ENCODE measurements at regions not wholly inside any gene's neighbourhood (a gene's known extent, or its start where the extent isn't known, plus 50 kb on each side); places are given as distances from the start of the nearest gene placed in this dataset.

- no peak for TF ChIP-seq POLR2A (IDR thresholded peaks at IDR 0.05; ENCODE audit: low read depth, low read length)
- no peak for TF ChIP-seq SPI1 (IDR thresholded peaks at IDR 0.05; ENCODE audit: low read depth, low read length)
- TF ChIP-seq POLR2AphosphoS5 (IDR thresholded peaks at IDR 0.05; ENCODE audit: low read depth, low read length): no peak
- TF ChIP-seq TAF1 (IDR thresholded peaks at IDR 0.05; ENCODE audit: low read depth, low read length): no peak
Measured at GRCh38 chr2:163518762-163519161, 217.0 kb downstream of the FIGN start.
